Nephron progenitor cell (in vitro differentiated cells): ENCODE measurements at regions not wholly inside any gene's neighbourhood (a gene's known extent, or its start where the extent isn't known, plus 50 kb on each side); places are given as distances from the start of the nearest gene placed in this dataset.

Source experiments
- DNase-seq: peaks from one replicate; pipeline ENCODE4 v3.0.0; 2021
- H3K27ac Mint-ChIP-seq: 2 replicates; pipeline ENCODE4 v1.8.0; 2021; ENCODE audit warnings: mild to moderate bottlenecking, moderate library complexity, mixed read lengths
- H3K27me3 Mint-ChIP-seq: 2 replicates; pipeline ENCODE4 v1.8.0; 2021; ENCODE audit warnings: mild to moderate bottlenecking, low read depth, mixed read lengths; ENCODE audit not compliant: poor library complexity
- H3K36me3 Mint-ChIP-seq: 2 replicates; pipeline ENCODE4 v1.8.0; 2021; ENCODE audit warnings: low read depth, mixed read lengths
- H3K4me1 Mint-ChIP-seq: 2 replicates; pipeline ENCODE4 v1.8.0; 2021; ENCODE audit warnings: mixed read lengths
- H3K4me3 Mint-ChIP-seq: 2 replicates; pipeline ENCODE4 v1.8.0; 2021; ENCODE audit warnings: mild to moderate bottlenecking, moderate library complexity, mixed read lengths
- H3K9me3 Mint-ChIP-seq: 2 replicates; pipeline ENCODE4 v1.8.0; 2021; ENCODE audit warnings: mild to moderate bottlenecking, moderate library complexity, mixed read lengths
- TF ChIP-seq, protein P1 (sequence below): fragments of 200-600 bp; sonication (generic); IDR thresholded peaks from 2 replicates; pipeline ENCODE4 v1.5.0; 2021; ENCODE audit warnings: antibody characterized with exemption

DNA sequence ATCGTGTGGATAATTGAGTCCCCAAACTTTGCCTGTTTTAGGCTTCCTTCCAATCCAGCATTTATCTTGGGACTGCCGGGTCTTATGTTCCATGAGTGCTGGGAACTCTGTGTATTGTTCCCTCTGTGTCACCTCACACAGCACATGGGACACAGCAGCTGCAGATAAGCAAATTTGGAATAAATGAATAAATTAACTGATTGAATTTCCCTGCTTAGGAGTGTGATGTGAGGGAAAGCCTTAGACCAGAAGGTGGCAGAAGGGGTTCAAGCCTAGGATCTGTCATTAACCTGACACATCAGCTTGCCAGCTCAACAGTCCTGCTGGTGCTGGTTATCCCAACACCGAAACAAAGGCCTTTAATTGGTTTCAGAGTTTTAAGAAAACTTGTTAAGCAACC lies 114.3 kb downstream of the OXSM start:
- DNase-seq, result no peak
- peaks cover 4% of the 10 kb centered on the region for H3K4me1 Mint-ChIP-seq
- H3K9me3 Mint-ChIP-seq, result no peaks in the 10 kb centered on the region
- no peak overlapping the region for H3K4me3 Mint-ChIP-seq
- no peaks in the 10 kb centered on the region for H3K27me3 Mint-ChIP-seq
- H3K27ac Mint-ChIP-seq, result no peak overlapping the region
- no peaks in the 10 kb centered on the region for H3K36me3 Mint-ChIP-seq
- TF ChIP-seq, protein P1, sequence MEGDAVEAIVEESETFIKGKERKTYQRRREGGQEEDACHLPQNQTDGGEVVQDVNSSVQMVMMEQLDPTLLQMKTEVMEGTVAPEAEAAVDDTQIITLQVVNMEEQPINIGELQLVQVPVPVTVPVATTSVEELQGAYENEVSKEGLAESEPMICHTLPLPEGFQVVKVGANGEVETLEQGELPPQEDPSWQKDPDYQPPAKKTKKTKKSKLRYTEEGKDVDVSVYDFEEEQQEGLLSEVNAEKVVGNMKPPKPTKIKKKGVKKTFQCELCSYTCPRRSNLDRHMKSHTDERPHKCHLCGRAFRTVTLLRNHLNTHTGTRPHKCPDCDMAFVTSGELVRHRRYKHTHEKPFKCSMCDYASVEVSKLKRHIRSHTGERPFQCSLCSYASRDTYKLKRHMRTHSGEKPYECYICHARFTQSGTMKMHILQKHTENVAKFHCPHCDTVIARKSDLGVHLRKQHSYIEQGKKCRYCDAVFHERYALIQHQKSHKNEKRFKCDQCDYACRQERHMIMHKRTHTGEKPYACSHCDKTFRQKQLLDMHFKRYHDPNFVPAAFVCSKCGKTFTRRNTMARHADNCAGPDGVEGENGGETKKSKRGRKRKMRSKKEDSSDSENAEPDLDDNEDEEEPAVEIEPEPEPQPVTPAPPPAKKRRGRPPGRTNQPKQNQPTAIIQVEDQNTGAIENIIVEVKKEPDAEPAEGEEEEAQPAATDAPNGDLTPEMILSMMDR, result peak; percentile 13

DNA sequence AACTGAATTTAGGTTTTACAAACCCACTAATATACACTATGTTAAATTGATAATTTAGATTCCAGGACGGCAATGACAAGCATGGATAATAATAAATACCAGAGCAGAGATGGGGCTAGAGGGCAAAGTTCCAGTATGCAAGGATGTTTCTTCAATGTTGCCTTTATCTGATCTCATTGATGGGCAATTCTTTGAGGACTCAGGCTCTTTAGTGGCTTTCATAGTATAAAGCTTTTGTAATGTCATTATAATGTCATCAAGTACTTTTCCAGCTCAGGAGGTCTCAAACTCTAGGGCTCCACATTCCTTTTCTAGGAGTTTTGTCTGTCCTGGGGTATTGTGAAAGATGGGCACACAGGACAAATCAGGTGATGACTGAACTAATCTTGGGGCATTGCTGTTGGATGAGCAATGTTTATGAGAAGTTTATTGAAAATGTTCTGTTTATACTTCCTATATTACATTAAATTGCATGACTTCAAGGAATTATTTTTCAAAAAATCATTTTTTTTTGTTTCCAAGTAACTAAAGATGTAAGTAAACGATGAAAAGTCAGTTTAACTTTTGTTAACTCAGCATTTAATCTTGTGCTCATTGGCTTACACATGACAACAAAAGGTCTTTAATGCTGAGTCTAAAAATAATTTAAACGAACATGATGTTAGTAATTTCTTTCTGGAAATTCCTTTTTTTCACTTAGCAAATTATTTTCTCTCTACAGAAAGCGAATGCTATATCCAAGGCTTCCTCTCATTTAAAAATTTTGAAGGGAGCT lies 116.4 kb downstream of the OXSM start:
- H3K4me3 Mint-ChIP-seq, result no peak overlapping the region
- TF ChIP-seq, protein P1, result no peak

DNA sequence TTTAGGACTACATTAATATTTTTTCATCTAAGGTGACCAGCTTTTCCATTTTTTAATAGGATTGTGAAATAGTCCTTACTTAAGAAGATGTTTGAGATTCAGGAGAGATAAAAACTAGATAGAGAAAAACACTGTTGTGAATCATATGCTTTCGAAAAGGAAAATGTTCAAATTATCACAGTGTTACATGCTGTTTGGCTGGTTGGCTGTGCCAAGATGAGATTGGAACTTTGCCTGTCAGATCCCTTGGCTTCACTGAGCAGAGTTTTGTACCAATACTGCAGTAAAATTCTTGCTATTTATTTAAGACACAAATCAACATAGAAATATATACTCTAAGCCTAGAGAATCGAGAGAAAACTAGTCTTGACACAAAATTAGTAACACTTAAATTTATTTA lies 117.2 kb downstream of the OXSM start:
- Mint-ChIP-seq H3K27ac (no peak overlapping the region), H3K9me3 (no peaks in the 10 kb centered on the region), H3K4me3 (no peak overlapping the region), H3K27me3 (no peaks in the 10 kb centered on the region), H3K36me3 (no peaks in the 10 kb centered on the region), H3K4me1 (peaks cover 4% of the 10 kb centered on the region)
- DNase-seq, result no peak
- TF ChIP-seq, protein P1, result no peak

More for the DNA sequence above, 116.4 kb downstream of the OXSM start:
- Mint-ChIP-seq H3K27me3 (no peaks in the 10 kb centered on the region), H3K27ac (no peak overlapping the region), H3K9me3 (no peaks in the 10 kb centered on the region), H3K4me1 (peaks cover 4% of the 10 kb centered on the region), H3K36me3 (no peaks in the 10 kb centered on the region)
- DNase-seq, result no peak

DNA sequence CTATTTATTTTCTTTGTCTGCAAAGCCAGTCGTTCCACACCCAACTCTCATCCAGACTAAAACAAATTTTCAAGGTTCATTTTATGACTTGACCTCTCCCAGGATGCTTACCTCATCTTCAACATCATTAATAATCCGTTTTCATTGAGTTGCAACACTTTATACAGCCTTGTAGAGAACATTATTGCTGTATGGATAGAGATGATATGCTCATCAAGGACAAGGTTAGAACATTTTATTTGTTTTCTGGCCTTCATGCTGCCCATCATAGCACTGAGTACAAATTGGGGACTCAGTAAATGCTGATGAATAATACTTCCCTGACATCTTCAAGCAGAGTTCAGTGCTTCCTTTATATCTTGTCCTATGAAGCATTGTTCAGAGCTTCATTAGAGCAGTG lies 120.2 kb downstream of the OXSM start:
- Mint-ChIP-seq H3K9me3 (no peaks in the 10 kb centered on the region), H3K27me3 (no peaks in the 10 kb centered on the region), H3K36me3 (no peaks in the 10 kb centered on the region), H3K4me3 (no peak overlapping the region), H3K4me1 (peaks cover 7% of the 10 kb centered on the region), H3K27ac (no peak overlapping the region)
- TF ChIP-seq, protein P1, result no peak
- DNase-seq, result no peak

DNA sequence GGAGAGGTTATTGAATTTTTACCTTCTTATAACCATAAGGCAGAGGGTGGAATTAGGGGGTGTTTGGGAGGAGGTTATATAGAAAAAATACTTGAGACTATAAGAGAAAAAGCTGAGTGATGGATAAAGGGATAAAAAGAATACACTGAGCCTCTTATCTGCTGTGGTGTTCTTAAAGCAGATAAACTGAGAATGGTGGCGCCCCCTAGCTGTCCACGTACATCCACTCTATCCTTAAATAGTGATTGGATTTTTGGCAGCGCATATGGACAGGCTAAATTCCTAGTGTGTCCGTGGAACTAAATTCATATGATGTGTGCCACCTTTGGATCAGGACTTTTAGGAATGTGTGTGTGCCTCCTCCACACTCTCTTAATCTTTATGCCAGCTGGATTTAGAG lies 121.1 kb downstream of the OXSM start:
- Mint-ChIP-seq H3K27ac (no peak overlapping the region), H3K9me3 (no peaks in the 10 kb centered on the region), H3K4me1 (peaks cover 6% of the 10 kb centered on the region), H3K27me3 (no peaks in the 10 kb centered on the region), H3K36me3 (no peaks in the 10 kb centered on the region), H3K4me3 (no peak overlapping the region)
- peak; percentile 24 for DNase-seq
- TF ChIP-seq, protein P1, result peak; percentile 34
